Hepatocyte (in vitro differentiated cells): ENCODE measurements at regions not wholly inside any gene's neighbourhood (a gene's known extent, or its start where the extent isn't known, plus 50 kb on each side); places are given as distances from the start of the nearest gene placed in this dataset.

Experiments used
- EZH2 ChIP-seq: fragments of 200-600 bp; sonication (generic); IDR thresholded peaks from 2 replicates; pipeline ENCODE4 v1.6.1; 2016; ENCODE audit warnings: antibody characterized with exemption, mild to moderate bottlenecking, borderline replicate concordance
- TF ChIP-seq, protein P1 (sequence below): fragments of 200-600 bp; sonication (generic); IDR thresholded peaks from 2 replicates; pipeline ENCODE4 v1.5.1; 2016; ENCODE audit warnings: antibody characterized with exemption, mild to moderate bottlenecking; ENCODE audit not compliant: poor library complexity

DNA sequence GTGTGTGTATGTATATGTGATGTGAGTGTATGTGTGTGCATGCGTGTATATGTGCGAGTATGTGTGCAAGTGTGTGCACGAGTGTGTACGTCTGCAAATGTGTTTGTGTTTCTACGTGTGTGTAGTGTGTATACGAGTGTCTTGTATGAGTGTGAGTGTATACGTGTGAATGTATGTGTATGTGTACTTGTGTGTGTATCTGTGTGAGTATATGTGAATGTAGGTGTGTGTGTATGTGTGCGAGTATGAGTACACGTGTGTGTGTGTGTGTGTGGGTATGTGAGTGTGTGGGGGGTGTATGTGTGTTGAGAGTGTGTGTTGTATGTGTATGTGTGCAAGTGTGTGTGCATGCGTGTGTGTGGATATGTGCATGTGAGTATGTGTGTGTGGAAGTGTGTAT lies 602.0 kb upstream of the CDH4 start:
- TF ChIP-seq, protein P1, sequence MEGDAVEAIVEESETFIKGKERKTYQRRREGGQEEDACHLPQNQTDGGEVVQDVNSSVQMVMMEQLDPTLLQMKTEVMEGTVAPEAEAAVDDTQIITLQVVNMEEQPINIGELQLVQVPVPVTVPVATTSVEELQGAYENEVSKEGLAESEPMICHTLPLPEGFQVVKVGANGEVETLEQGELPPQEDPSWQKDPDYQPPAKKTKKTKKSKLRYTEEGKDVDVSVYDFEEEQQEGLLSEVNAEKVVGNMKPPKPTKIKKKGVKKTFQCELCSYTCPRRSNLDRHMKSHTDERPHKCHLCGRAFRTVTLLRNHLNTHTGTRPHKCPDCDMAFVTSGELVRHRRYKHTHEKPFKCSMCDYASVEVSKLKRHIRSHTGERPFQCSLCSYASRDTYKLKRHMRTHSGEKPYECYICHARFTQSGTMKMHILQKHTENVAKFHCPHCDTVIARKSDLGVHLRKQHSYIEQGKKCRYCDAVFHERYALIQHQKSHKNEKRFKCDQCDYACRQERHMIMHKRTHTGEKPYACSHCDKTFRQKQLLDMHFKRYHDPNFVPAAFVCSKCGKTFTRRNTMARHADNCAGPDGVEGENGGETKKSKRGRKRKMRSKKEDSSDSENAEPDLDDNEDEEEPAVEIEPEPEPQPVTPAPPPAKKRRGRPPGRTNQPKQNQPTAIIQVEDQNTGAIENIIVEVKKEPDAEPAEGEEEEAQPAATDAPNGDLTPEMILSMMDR, result no peak
- TF ChIP-seq EZH2, result no peak
